ENCODE measurements at regions not wholly inside any gene's neighbourhood (a gene's known extent, or its start where the extent isn't known, plus 50 kb on each side); places are given as distances from the start of the nearest gene placed in this dataset.
A peak's percentile ranks its signal among the peaks of the same experiment; 100 is the strongest.

DNA sequence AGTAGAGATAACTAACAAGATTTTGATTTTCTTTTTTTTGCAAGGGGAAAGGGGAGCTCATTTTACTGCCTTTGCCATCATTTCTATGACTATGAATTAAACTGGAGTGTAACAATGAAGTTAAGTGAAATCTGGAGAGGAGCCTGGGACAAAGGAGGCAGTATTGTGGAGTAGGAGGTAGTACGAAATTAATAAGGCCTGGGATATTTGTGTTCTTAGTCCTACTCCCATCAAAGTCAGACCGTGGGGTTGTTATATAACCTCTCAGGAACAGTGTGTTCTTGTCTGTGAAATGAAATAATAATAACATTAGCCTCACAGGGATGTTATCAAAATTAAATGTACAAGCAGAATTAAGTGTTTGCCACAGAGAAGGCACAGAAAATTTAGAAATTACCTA is 204.3 kb upstream of the EMCN start:
- H3K4me3 ChIP-seq: no peak overlapping the region
- H3K36me3 ChIP-seq: no peaks in the 10 kb centered on the region
- no peaks in the 10 kb centered on the region for H3K9me3 ChIP-seq (replicated peaks)
- no peak overlapping the region for H3K27ac ChIP-seq
- no peaks in the 10 kb centered on the region for H3K27me3 ChIP-seq
- no peaks in the 10 kb centered on the region for H3K4me1 ChIP-seq
- no peak for DNase-seq

DNA sequence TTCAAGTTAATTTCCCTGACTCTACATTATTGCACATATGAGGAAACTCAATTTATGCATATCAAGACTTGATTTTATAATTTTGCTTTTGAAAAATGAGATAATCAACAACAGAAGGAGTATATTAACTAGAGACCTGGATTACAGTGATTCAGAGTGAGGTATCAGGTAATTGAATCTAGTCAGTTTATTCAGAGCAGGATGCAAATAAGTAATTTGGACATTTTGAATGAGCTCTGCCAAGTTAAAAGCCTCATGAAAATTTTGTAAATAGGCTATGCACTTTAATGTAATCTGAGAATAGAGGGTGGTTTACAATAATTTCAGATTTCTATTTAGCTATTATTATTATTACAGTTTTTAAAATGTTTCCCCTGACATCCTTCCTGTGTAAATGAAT is 203.7 kb upstream of the EMCN start:
- Histone ChIP-seq H3K9me3 (replicated peaks) (no peaks in the 10 kb centered on the region), H3K27me3 (no peaks in the 10 kb centered on the region), H3K4me3 (no peak overlapping the region), H3K27ac (no peak overlapping the region), H3K4me1 (no peaks in the 10 kb centered on the region), H3K36me3 (no peaks in the 10 kb centered on the region)
- no peak for DNase-seq

DNA sequence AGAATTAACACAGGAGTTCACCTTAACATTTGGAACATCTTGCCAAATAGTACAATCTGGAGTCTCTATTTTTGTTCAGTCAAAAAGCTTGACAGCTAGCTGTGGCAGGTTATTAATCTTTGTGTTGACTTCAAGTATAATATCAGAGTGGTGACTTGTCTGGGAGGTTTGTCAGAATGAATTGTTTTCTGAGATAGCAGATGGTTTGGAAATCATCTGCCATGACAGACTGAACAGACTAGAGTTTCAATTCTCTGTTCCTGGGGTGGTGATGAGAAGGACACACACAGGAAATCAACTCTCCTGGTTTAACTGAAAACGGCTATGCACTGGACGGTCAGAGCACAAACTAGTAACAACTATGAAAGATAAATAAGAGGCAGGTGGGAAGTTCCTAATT is 203.3 kb upstream of the EMCN start:
- H3K36me3 ChIP-seq: no peaks in the 10 kb centered on the region
- H3K9me3 ChIP-seq (replicated peaks): no peaks in the 10 kb centered on the region
- no peak overlapping the region for H3K4me3 ChIP-seq
- H3K27ac ChIP-seq: no peak overlapping the region
- no peaks in the 10 kb centered on the region for H3K27me3 ChIP-seq
- H3K4me1 ChIP-seq: no peaks in the 10 kb centered on the region
- no peak for DNase-seq

DNA sequence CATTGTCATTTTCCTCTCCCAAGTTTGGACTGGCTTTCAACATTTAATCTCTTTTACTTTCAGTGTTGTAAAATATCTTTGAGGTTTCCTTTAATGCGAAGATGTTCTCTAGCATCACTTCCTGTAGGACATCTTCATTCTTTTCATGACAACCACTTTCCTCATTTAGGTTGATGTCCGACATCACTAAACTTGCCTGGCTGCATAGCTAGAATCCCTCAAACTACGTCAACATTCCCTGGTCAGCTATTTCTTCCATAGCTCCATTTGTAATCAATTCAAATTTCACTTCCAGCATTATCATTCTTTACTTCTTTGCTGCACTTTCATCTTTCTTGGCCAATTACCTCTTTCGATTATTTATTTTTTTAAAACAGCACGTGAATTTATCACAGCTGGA is 198.6 kb upstream of the EMCN start:
- no peaks in the 10 kb centered on the region for H3K4me1 ChIP-seq
- H3K36me3 ChIP-seq: no peaks in the 10 kb centered on the region
- no peaks in the 10 kb centered on the region for H3K9me3 ChIP-seq (replicated peaks)
- no peak for DNase-seq
- H3K27ac ChIP-seq: no peak overlapping the region
- H3K4me3 ChIP-seq: no peak overlapping the region
- H3K27me3 ChIP-seq: no peaks in the 10 kb centered on the region

DNA sequence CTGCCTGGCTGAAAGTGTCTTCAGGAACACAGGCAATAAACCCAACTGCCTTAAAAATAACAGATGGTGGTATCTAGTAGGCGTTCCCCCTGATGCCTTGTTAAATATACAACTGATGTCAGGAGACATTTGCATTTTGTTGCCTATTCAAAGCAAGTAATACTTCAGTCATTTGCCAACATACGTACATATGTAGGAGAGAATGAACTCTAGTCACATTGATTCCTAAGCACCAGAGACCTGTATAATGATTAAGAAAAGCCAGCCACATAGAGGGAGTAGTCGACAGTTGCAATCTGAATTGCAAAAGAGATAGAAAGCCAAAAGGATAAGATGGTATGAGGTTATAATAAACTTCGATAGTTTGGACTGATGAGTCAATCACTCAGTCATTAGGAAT is 191.0 kb upstream of the EMCN start:
- Histone ChIP-seq H3K4me1 (no peaks in the 10 kb centered on the region), H3K27me3 (no peaks in the 10 kb centered on the region), H3K9me3 (replicated peaks) (no peaks in the 10 kb centered on the region), H3K27ac (no peak overlapping the region), H3K36me3 (no peaks in the 10 kb centered on the region), H3K4me3 (no peak overlapping the region)
- no peak for DNase-seq

DNA sequence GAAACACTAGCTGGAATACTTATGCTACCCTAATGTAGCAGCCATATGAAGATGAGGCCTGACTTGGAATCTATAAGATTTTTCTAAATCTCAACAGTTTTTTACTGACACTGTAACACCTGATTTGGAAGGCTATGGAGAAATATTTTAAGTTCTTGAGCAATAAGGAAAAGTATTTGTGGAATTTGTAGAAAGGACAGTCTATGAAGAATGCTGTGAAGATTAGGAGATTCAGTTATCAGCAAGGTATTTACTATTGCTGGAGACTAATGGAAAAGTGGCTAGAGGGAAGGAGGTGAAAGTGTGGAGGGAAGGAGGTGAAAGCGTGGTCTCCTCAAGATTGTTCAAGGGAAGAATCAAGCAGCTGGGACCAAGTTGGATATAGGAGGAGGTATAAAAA is 190.0 kb upstream of the EMCN start:
- Histone ChIP-seq H3K4me3 (no peak overlapping the region), H3K4me1 (no peaks in the 10 kb centered on the region), H3K27me3 (no peaks in the 10 kb centered on the region), H3K27ac (no peak overlapping the region), H3K36me3 (no peaks in the 10 kb centered on the region), H3K9me3 (replicated peaks) (no peaks in the 10 kb centered on the region)
- DNase-seq: no peak

DNA sequence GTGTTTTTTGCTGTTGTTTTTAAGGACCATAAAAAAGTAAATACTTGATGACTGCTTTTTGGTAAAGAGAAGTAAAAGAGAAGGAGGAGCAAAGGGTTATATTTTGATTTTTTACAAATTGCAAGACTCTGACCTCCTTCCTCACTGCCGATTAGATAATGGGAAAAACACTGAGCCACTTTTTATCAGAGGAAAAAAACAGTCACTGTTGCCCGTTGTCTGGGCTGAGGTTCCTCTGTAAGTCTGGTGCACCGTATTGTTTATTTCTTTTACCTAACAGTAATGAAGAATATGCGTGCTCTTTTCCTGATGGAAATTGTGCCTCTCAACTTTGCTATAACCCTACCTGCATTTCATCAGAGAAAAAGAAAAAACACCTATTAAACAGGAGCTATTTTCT is 178.7 kb upstream of the EMCN start:
- H3K4me1 ChIP-seq: peaks cover 4% of the 10 kb centered on the region; the same call in 1 of the 2 replicates
- no peak for DNase-seq
- H3K27ac ChIP-seq: no peak overlapping the region
- H3K36me3 ChIP-seq: no peaks in the 10 kb centered on the region
- no peaks in the 10 kb centered on the region for H3K27me3 ChIP-seq
- no peak overlapping the region for H3K4me3 ChIP-seq
- no peaks in the 10 kb centered on the region for H3K9me3 ChIP-seq (replicated peaks)

DNA sequence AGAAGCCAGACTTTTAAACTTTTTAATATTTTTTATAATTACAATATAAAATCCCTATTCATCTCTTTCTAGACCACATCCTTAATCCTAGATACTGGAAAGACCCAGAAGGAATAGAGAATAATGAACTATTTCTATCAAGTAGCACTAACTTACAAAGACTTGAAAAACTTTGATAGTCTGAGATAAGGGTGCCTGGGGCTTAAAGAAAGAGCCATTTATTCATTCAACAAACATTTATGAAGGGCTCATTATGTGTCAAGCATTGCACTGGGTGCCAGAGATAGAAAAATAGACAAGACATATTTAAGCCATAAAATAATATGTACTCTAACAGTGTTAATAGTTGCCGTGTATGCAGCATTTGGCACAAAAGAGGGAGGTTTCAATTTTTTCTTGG is 178.0 kb upstream of the EMCN start:
- no peak overlapping the region for H3K4me3 ChIP-seq
- H3K9me3 ChIP-seq (replicated peaks): no peaks in the 10 kb centered on the region
- H3K27me3 ChIP-seq: no peaks in the 10 kb centered on the region
- no peak for DNase-seq
- no peak overlapping the region for H3K27ac ChIP-seq
- H3K36me3 ChIP-seq: no peaks in the 10 kb centered on the region
- no peaks in the 10 kb centered on the region for H3K4me1 ChIP-seq

DNA sequence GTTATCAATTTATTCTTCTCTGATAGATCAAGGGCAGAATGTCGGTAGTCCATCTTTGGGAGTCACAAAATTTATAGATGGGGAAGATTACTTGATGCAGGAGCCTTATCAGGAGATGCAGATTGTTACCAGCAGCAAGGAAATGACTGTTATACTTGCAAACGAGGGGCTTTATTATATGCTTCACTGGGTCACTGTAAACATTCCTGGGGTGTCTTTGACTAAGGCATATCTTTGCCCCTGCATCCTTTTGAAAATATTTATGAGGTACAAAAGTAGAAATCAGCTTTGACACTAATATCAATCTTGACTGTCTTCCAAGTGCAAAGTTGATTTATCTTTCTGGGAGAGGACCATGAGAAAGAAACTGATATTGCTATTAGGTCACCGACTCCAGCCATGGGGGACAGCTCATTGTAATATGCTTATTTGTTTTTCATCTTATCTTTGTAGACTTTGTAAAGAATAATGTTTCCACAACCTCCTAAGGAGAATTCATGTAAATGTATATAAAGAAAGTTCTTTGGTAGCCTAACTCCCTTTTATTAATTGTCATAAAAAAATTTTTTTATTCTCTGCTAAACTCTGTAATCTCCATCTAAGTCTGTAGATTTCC is 177.3 kb upstream of the EMCN start:
- Histone ChIP-seq H3K4me1 (no peaks in the 10 kb centered on the region), H3K36me3 (no peaks in the 10 kb centered on the region), H3K27ac (no peak overlapping the region), H3K27me3 (no peaks in the 10 kb centered on the region), H3K4me3 (no peak overlapping the region), H3K9me3 (replicated peaks) (no peaks in the 10 kb centered on the region)
- DNase-seq: no peak

DNA sequence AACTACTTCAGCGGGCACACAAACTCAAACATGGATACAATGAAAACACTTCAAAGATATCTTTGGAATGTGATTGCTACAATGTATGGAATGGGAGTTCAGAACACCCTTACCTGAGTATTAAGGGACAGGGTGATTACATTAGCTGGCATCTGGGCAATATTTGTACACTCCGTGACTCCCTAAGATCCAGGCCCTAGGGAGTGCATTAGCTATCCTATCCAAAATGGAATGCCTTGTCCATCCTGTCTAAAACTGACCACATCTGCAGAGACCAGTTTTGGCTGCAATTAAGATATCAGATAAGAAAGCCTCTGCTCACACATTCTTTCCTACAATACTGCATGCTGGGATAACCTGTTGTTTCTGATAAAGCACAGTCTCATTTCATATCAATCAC is 176.6 kb upstream of the EMCN start:
- no peak for DNase-seq
- no peaks in the 10 kb centered on the region for H3K4me1 ChIP-seq
- no peaks in the 10 kb centered on the region for H3K27me3 ChIP-seq
- H3K36me3 ChIP-seq: no peaks in the 10 kb centered on the region
- no peaks in the 10 kb centered on the region for H3K9me3 ChIP-seq (replicated peaks)
- no peak overlapping the region for H3K4me3 ChIP-seq
- no peak overlapping the region for H3K27ac ChIP-seq

DNA sequence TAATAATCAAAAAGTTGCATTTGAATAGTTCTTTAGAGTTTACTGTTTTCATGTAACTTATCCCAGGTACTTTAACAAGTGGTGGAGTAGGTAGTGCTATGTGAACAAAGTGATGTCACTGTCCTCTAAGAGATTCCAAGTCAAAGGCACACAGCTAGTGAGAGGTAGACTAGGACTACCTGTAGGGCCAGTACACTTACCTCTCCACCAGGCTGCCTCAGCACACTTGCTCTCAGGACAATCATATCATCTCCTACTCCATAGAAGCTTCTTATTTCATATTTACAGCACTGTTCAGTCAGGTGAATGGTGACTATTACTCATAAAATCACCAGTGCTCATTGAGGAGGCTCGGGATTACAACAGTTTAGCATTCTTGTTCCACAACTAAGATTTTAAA is 173.0 kb upstream of the EMCN start:
- Histone ChIP-seq H3K27me3 (no peaks in the 10 kb centered on the region), H3K27ac (no peak overlapping the region), H3K4me3 (no peak overlapping the region), H3K9me3 (replicated peaks) (no peaks in the 10 kb centered on the region), H3K4me1 (no peaks in the 10 kb centered on the region), H3K36me3 (no peaks in the 10 kb centered on the region)
- DNase-seq: no peak

DNA sequence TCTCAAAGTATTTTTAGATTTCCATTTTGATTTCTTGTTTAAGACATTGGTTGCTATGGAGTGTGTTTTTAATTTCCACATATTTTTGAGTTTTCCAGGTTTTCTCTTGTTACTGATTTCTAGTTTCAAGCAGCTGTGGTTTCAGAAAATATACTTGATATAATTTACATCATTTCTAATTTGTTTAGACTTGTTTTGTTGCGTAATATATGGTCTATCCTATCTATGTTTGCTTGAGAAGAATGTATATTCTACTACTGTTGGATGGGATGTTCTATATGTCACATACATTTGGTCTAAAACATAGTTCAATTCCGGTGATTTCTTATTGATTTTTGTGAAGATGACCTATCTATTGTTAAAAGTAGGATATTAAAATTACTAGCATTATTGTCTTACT is 170.5 kb upstream of the EMCN start:
- DNase-seq: no peak
- H3K27ac ChIP-seq: no peak overlapping the region
- no peaks in the 10 kb centered on the region for H3K4me1 ChIP-seq
- H3K4me3 ChIP-seq: no peak overlapping the region
- no peaks in the 10 kb centered on the region for H3K9me3 ChIP-seq (replicated peaks)
- no peaks in the 10 kb centered on the region for H3K27me3 ChIP-seq
- no peaks in the 10 kb centered on the region for H3K36me3 ChIP-seq

DNA sequence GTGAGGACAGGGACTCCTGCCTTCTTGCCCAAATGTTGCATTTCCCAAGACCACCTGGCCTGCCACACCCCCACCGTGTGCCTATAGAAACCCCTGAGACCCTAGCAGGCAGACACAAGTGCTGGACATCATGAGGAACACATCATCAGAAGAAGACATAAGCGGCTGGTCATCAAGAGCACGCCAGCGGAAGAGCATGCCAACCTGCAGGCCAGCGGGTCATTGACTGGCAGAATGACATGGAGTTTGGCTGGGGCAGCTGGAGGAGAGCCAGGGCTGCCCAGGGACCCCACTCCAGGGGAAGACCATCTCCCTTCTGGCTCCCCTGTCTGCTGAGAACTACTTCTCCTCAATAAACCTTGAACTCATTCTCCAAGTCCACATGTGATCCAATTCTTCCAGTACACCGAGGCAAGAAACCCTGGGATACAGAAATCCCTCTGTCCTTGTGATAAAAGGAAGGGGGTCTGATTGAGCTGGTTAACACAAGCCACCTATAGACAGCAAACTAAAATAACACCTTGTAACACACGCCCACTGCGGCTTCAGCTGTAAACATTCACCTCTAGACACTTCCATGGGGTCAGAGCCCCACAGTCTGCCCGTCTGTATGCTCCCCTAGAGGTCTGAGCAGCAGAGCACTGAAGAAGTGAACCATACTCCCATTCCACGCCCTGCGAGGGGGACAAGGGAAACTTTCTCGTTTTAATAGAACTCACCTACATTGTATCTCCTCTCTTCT is 164.8 kb upstream of the EMCN start:
- H3K36me3 ChIP-seq: no peaks in the 10 kb centered on the region
- H3K27ac ChIP-seq: no peak overlapping the region
- H3K9me3 ChIP-seq (replicated peaks): no peaks in the 10 kb centered on the region
- no peaks in the 10 kb centered on the region for H3K27me3 ChIP-seq
- no peaks in the 10 kb centered on the region for H3K4me1 ChIP-seq
- DNase-seq: no peak
- H3K4me3 ChIP-seq: no peak overlapping the region

DNA sequence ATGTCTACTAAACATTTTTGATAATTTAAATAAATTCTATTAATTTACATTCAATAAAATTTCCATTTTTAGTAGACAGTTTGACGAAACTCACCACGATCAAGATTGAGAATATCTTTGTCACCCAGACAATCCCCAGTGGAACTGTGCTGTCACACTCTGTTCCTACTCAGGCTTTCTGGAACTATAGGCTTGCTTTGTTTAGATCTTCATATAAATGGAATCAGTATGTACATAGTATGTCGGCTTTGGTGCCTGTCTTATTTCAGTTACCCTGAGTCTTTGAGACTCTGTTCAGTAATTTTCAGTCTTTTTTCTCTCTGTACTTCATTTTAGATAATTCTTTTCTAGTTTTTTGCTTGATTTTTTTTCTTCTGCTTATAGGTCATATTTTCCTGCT is 163.5 kb upstream of the EMCN start:
- H3K9me3 ChIP-seq (replicated peaks): no peaks in the 10 kb centered on the region
- H3K27me3 ChIP-seq: no peaks in the 10 kb centered on the region
- H3K4me1 ChIP-seq: no peaks in the 10 kb centered on the region
- no peaks in the 10 kb centered on the region for H3K36me3 ChIP-seq
- no peak overlapping the region for H3K4me3 ChIP-seq
- no peak overlapping the region for H3K27ac ChIP-seq
- no peak for DNase-seq

DNA sequence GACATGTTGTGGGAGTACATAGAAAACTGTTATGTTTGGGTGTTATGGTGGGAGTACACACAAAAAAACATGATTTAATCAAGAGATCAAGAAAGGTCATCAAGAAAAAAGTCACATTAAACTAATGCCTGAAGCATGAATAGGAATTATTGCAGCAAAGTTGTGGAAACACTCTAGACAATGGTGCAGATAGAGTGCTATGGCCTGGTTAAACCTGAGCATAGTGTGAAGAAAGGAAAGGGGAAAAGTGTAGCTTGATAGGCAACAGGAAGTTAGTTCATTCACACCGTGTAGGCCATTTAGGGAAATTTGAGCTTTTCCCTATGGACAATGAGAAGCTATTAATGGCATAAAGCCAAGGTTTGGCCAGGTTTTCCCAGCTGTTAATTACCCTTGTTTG is 162.1 kb upstream of the EMCN start:
- Histone ChIP-seq H3K4me3 (no peak overlapping the region), H3K4me1 (no peaks in the 10 kb centered on the region), H3K27ac (no peak overlapping the region), H3K27me3 (no peaks in the 10 kb centered on the region), H3K36me3 (no peaks in the 10 kb centered on the region), H3K9me3 (replicated peaks) (no peaks in the 10 kb centered on the region)
- peak in 1 of 2 experiments; percentile 30 for DNase-seq

DNA sequence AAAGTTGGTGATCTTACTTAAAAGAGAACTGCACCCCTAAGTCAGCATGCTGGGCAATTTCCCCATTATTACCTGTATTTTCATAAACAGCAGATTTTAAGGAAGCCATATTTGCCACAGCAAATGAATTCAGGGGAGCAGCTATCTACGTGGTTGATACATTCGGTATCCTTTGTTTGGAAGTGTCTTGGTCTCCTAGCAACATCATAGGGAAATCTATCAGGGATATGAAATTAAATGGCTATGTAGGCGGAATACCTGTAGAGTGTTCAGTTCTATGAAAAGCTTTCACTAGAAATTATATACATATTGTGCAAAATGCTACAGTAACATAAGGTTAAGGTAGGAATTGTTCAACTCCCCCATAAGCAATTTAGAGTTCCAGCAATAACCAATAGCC is 157.2 kb upstream of the EMCN start:
- Histone ChIP-seq H3K9me3 (replicated peaks) (no peaks in the 10 kb centered on the region), H3K27ac (no peak overlapping the region), H3K36me3 (no peaks in the 10 kb centered on the region), H3K4me3 (no peak overlapping the region), H3K27me3 (no peaks in the 10 kb centered on the region), H3K4me1 (no peaks in the 10 kb centered on the region)
- DNase-seq: no peak
